Pancreas (tissue), 10 donors: ENCODE measurements at regions not wholly inside any gene's neighbourhood (a gene's known extent, or its start where the extent isn't known, plus 50 kb on each side); places are given as distances from the start of the nearest gene placed in this dataset.
A peak's percentile ranks its signal among the peaks of the same experiment; 100 is the strongest.

Experiments
- ATAC-seq, 4 donors: fragments of 200-7000 bp; cut with Tn5 transposase; one replicate each; pipeline versions ENCODE4 v1.8.0 to v1.9.1; 2020; ENCODE audit warnings: mild to moderate bottlenecking in 4 of 4, moderate library complexity in 4 of 4
- DNase-seq, 6 donors: peaks; one replicate each; pipeline ENCODE4 v3.0.0-alpha.2; 2020
- FAIRE-seq: peaks from 2 replicates; lab custom pipeline; 2012; peaks lifted over from hg19 to GRCh38; lab: Jason Lieb, UNC
- H3K27ac ChIP-seq, 4 donors: fragments of 200-600 bp; sonication (generic); 1 replicate in 3 of 4; 2 replicates in 1 of 4; pipeline versions ENCODE4 v1.5.0 to v1.8.0; 2020
- H3K27me3 ChIP-seq, 4 donors: fragments of 200-600 bp; one replicate each; pipeline ENCODE4 v1.8.0; 2021
- H3K36me3 ChIP-seq, 3 donors: fragments of 200-600 bp; sonication (generic) in 1 of 3; one replicate each; pipeline versions ENCODE4 v1.5.0 to v1.8.0; 2020 to 2021
- H3K4me1 ChIP-seq, 3 donors: fragments of 200-600 bp; one replicate each; pipeline ENCODE4 v1.8.0; 2021
- H3K4me3 ChIP-seq, 4 donors: fragments of 200-600 bp; sonication (generic) in 2 of 4; one replicate each; pipeline versions ENCODE4 v1.5.0 to v1.8.0; 2020 to 2021
- H3K9me3 ChIP-seq, 4 donors: fragments of 200-600 bp; one replicate each; pipeline ENCODE4 v1.8.0; 2021
- WGBS, 2 donors: extraction: QIAGEN DNeasy Blood & Tissue Kit; methylation state at CpG; one replicate each; pipeline ENCODE4 v1.1.7; 2013; 5-methylcytosine and 5-hydroxymethylcytosine counted together
- intact Hi-C, 3 donors: fragments of 100-400 bp; cut with DNase I; formaldehyde crosslinking; loops; one replicate each; pipeline versions ENCODE4 v1.11.1 to v1.14.2; 2022
- TF ChIP-seq, protein P1 (sequence below), 4 donors: fragments of 200-600 bp; sonication (generic) in 3 of 4; IDR thresholded peaks; one replicate each; pipeline versions ENCODE4 v1.5.0 to v1.8.0; 2021; ENCODE audit warnings: antibody characterized with exemption in 4 of 4
- donor health status: healthy with polysubstance abuse.
- donor health status: DM: no; HTN: no; CAD: no; lungs with moderate emphysema.
- donor health status: DM: no; HTN: no; CAD: no.
- donor health status: control.
- donor health status: control.
- donor health status: Bipolar disorder and iron deficiency.
- donor health status: DM: yes; HTN: yes; CAD: no.
- donor health status: DM: no; HTN: no; CAD: no.
- donor health status: DM: no; HTN: no; CAD: no.
- donor health status: DM: yes; HTN: yes; CAD: no.

DNA sequence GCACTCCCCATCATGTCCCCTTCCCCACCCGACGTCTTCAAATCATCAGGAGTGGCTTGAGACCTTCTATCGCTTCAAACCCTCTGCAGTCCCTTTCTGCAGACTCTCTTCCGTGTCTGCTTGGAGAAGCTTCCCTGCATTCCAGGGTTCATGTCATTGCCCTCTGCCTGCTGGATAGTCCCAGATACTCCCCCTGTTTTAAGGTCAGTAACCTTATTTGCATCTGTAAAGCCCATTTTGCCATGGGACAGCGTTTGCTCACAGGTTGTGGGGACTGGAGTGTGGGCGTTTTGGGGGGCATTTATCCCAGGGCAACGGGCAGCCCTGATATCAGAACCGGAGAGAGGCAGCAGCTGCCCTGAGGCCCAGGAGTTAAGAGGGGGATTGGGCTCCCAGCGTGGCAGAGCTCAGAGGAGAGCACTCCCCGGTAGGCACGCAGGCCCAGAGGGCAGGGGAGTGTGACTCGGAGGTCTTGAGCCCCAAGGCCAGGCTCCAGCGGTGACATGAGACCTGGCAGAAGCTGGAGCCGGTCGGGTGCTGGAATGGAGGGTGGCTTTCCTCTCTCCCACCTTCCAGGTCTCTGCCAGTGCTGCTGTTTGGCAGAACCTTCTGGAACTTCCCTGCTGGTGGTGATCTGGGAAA is 73.8 kb downstream of the RTP5 start:
- TF ChIP-seq, protein P1, sequence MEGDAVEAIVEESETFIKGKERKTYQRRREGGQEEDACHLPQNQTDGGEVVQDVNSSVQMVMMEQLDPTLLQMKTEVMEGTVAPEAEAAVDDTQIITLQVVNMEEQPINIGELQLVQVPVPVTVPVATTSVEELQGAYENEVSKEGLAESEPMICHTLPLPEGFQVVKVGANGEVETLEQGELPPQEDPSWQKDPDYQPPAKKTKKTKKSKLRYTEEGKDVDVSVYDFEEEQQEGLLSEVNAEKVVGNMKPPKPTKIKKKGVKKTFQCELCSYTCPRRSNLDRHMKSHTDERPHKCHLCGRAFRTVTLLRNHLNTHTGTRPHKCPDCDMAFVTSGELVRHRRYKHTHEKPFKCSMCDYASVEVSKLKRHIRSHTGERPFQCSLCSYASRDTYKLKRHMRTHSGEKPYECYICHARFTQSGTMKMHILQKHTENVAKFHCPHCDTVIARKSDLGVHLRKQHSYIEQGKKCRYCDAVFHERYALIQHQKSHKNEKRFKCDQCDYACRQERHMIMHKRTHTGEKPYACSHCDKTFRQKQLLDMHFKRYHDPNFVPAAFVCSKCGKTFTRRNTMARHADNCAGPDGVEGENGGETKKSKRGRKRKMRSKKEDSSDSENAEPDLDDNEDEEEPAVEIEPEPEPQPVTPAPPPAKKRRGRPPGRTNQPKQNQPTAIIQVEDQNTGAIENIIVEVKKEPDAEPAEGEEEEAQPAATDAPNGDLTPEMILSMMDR (IDR thresholded peaks at IDR 0.05) = no peak

DNA sequence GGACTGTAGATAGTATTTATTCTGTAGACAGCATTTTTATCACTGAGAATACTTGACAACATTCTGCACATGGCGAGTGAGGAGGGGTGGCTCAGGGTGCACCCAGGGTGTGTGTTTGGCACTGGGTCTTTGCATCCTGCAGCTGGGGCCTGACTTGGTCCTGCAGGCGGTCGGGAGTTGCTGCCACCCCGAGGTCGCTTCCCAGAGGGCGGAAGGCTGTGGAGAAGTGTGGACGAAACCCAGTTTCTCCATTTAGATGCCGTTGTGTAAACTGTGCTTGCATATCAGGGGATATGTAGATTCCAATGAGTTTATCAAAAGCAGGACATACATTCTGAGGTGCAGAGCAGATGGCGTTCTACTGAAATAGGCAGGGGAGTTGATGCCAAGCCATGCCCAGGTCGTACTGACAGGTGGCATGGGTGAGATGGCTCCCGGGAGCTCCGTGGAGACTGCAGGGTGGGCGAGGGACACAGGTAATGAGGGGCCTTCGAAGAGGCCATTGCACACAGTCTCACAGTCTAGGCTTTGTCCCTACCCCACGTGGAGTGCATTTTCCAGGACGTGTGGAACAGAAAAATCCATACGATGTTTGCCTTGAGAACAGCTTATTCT is 74.5 kb downstream of the RTP5 start:
- H3K27ac ChIP-seq = no peak overlapping the region
- no peaks in the 10 kb centered on the region for H3K9me3 ChIP-seq
- no peak for ATAC-seq
- FAIRE-seq = no peak
- no peaks in the 10 kb centered on the region for H3K4me1 ChIP-seq
- intact Hi-C loops = no loop called here
- TF ChIP-seq, protein P1 (IDR thresholded peaks at IDR 0.05) = no peak
- 69 to 82% methylated on average over 17 of the region's 17 CpGs for WGBS, 2 donors
- H3K36me3 ChIP-seq = no peaks in the 10 kb centered on the region
- H3K4me3 ChIP-seq = no peak overlapping the region
- H3K27me3 ChIP-seq = no peaks in the 10 kb centered on the region
- DNase-seq = peak in 1 of 6 donors; percentile 8

More for the DNA sequence above, 73.8 kb downstream of the RTP5 start:
- DNase-seq = peak in 1 of 6 donors; percentile 9
- Histone ChIP-seq H3K4me1 (no peaks in the 10 kb centered on the region), H3K9me3 (no peaks in the 10 kb centered on the region), H3K27me3 (no peaks in the 10 kb centered on the region), H3K4me3 (no peak overlapping the region), H3K27ac (no peak overlapping the region), H3K36me3 (no peaks in the 10 kb centered on the region)
- FAIRE-seq = no peak
- intact Hi-C loops = no loop called here
- 80 to 85% methylated on average over 15 of the region's 15 CpGs for WGBS, 2 donors
- no peak for ATAC-seq

- H3K4me3 ChIP-seq = no peak overlapping the region
- no peaks in the 10 kb centered on the region for H3K4me1 ChIP-seq
- H3K27me3 ChIP-seq = no peaks in the 10 kb centered on the region
- WGBS, 2 donors = 75 to 82% methylated on average over 12 of the region's 12 CpGs
- intact Hi-C loops = no loop called here
- no peaks in the 10 kb centered on the region for H3K9me3 ChIP-seq
- no peak for ATAC-seq
- TF ChIP-seq, protein P1 (IDR thresholded peaks at IDR 0.05) = no peak
- DNase-seq = no peak
- no peak for FAIRE-seq
- H3K36me3 ChIP-seq = no peaks in the 10 kb centered on the region
- H3K27ac ChIP-seq = no peak overlapping the region
Observed at GRCh38 chr2:241944821-241945220, 75.3 kb downstream of the RTP5 start.

DNA sequence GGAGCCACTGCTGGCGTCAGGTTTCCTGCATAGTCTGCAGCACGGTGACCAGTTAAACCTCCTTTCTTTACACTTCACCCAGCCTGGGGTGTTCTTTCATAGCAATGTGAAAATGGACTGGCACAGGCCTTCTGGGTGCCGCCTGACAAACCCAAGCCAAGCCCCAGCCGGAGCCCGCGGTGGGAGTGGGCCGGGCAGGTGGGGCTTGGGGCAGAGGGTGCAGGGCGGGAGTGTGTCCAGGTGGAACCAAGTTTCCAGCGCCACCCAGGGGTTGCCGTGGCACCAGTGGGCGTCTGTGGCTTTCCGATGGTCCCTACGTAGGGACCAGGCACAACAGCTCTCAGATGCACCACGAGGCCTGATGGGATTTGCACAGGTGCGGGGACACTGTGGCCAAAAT is 75.8 kb downstream of the RTP5 start:
- 81 to 88% methylated on average over 15 of the region's 15 CpGs for WGBS, 2 donors
- no peak for ATAC-seq
- intact Hi-C loops = no loop called here
- no peaks in the 10 kb centered on the region for H3K27me3 ChIP-seq
- DNase-seq = no peak
- no peaks in the 10 kb centered on the region for H3K36me3 ChIP-seq
- TF ChIP-seq, protein P1 (IDR thresholded peaks at IDR 0.05) = no peak
- H3K9me3 ChIP-seq = no peaks in the 10 kb centered on the region
- H3K4me3 ChIP-seq = no peak overlapping the region
- FAIRE-seq = no peak
- no peaks in the 10 kb centered on the region for H3K4me1 ChIP-seq
- no peak overlapping the region for H3K27ac ChIP-seq

GRCh38 chr2:241945803-241946202 is 76.3 kb downstream of the RTP5 start:
- H3K27ac ChIP-seq = no peak overlapping the region
- H3K9me3 ChIP-seq = no peaks in the 10 kb centered on the region
- DNase-seq (no peak), ATAC-seq (no peak), FAIRE-seq (no peak)
- H3K4me1 ChIP-seq = peaks cover 0 to 3% (median 3%) of the 10 kb centered on the region in 3 donors
- TF ChIP-seq, protein P1 (IDR thresholded peaks at IDR 0.05) = no peak
- 81 to 96% methylated on average over 14 of the region's 14 CpGs for WGBS, 2 donors
- H3K4me3 ChIP-seq = no peak overlapping the region
- no peaks in the 10 kb centered on the region for H3K27me3 ChIP-seq
- no peaks in the 10 kb centered on the region for H3K36me3 ChIP-seq
- intact Hi-C loops = no loop called here
